HPDE6-E6E7 (cell line): ENCODE measurements at regions not wholly inside any gene's neighbourhood (a gene's known extent, or its start where the extent isn't known, plus 50 kb on each side); places are given as distances from the start of the nearest gene placed in this dataset.
"Not testable (repeated sequence)": the region's sequence is repeated elsewhere in the genome, so short reads cannot be mapped to it uniquely, and the experiment has no call there.

Experiments
- DNase-seq: peaks from one replicate; pipeline ENCODE4 v3.0.0; 2011; ENCODE audit warnings: missing footprints; ENCODE audit errors: extremely low spot score

DNA sequence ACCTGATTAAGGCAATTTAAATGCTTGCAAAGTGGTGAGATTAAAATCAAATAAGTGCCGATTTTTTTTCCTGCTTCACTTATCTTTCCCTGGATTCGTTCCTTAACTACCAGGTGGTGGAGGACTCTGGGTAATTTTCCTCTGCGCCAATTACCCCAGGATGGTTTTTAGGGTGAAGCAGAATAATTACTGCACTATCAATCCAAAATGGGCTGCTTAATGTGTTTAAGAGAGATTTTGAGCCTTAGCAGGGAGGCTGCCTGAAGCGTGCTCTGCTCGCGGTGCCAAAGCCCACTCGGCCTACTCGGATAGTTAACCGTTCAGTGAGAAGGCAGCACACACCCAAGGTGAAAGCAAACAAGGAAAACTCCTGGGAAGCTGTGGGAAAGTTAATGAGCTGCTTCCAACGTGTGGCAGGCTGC is 274.9 kb upstream of the LMO3 start:
- DNase-seq, result no peak

DNA sequence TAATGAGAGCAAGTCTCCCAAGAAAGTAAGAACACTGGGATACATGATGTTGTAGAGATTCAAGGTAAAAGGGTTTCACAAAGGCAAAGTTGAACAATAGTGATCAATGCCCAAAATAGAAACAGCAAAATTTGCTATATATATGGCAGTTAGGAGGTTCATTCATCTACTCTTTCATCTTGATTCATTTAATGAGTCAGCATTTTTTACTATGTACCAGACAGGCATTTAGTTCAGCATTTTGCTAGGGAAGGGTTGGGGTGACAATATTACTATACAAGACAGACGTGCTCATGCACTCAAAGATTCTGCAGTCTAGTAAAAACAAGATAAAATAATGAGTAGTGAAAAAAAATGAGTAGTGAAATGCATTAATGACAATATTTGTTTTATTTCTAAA is 264.9 kb upstream of the LMO3 start:
- DNase-seq, result no peak

DNA sequence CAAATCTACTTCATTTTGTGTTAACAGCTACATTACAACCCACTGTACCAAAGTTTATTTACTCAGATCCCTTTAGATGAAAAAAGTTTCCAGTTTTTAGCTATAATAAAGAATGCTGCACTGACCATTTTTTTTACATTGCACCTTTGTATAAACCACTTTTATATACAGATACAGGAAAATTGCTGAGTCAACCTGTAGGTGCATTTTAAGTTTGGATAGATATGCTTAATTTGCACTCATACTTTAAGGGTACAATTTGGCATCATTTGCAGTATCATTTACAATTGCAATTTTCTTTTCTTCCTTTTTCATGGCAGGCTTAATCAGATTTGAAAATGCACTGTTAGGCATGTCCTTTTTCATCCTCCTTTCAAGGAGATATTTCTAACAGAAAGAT is 257.8 kb upstream of the LMO3 start:
- DNase-seq, result no peak

DNA sequence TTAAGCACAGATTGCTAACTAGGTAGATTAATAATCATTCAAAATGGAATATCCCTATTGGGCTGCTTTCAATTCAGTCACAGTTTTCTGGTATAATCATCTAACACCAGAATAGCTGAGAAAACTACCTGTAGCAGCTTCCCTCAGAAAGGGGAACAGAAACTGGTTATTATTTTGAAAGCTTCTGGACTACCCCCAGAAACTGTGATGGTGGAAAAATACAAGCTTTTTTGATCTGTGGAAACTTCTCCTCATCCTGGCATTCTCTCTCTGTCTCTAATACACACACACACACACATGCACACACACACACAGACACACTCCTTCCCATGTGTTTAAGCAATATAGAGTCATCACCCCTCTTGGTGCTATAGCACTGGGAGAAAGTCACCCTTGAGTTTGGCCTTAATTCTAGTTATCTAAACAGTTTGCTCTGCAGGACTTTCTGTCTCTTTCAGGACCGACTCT is 251.5 kb upstream of the LMO3 start:
- no peak for DNase-seq

DNA sequence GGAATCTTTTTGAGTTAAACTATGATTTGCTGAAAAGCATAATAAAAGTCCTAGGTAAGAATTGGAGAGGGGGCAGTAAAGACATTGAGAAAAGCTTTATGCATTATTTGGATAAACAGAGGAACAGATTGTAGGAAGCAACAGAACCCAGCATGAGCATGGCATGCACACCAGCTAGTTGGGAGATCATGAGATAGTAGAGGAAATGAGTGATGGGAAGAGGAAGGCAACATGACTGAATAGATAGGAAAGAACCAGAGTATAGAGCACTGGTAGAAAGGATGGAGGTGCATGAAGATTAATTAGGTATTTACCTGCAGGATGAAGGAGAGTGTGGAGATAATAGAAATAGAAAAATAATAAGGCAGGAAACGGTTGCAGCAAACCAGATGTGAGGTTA is 248.5 kb upstream of the LMO3 start:
- no peak for DNase-seq

DNA sequence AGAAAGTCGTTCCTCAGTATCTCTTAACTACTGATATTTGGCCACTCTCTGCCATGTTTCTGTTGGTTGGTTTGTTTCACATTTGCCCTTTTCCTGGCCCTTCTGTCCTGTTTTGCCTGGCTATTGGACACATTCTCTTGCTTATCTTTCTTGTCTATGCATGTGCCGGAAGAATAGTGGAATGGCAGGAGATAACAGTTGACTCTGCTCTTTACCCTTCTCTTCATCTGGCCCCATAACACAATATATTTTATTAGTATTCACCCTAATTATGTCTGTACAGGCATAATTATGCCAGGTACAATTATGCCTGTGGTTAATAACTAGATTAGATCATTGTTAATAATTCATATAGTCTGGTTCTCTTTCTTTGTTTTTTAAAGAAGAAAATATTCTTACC is 243.5 kb upstream of the LMO3 start:
- DNase-seq, result no peak

DNA sequence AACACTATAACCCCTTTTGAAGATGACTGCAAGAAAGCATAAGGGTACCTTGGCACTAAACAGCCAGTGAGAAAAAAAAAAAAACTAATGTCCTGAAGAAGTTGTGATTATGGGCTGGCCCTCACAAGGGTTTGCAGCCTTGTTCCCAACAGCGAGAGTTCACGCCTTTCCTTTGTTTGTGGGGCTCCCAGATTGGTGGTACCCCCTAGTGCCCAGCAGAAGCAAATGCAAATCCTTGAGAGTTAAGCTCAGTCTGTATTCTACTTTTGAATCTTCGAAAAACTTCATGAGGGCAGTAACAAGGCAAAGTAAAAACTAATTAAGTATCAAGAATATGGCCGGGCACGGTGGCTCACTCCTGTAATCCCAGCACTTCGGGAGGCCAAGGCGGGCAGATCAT is 238.9 kb upstream of the LMO3 start:
- DNase-seq, result no peak

DNA sequence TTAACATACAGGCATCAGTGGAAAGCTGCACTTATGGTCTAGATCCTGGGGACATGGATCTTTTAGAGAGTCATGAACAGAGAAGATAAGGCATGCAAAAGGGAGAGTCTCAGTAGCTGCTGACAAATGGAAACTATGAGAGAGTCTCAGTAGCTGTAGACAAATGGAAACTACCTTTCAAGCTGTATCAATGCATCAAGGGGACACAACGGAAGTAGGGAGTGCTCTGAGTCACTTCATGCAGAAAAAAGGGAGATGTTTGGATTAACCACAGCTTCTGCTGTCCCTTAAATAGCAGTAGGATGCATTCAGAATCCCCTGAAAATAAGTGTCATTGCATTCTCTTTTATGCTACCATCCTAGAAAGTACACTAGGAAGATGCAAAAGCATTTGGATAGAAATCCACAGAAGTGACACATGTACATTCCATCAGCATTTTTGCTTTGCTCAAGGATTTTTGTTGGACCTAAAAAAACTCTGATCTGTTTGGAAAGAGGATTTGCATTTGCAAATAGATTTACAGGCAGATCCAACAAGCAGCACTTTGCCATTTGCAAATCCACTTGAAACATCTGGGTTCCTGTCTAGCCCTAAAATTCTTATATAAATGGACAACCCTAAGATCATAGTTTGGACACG is 227.5 kb upstream of the LMO3 start:
- no peak for DNase-seq

DNA sequence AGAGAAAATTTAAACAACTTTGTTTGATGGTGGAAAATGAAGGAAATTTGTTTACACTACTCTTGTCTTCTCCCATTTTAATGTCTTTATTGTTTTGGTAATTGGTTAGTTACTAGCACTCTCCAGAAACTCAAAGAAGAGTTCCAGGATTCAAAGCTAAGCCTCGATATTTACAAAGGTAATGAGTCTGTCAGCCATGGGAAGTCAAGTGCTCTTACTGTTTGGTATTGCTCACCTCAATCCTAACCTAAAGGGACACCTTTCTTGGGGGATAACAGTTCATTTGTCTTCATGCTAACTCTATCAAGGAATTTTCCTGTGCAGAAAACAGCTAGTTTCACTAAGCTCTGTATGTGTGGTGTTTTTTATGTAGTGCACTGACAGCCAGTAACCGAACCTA is 222.9 kb upstream of the LMO3 start:
- no peak for DNase-seq

DNA sequence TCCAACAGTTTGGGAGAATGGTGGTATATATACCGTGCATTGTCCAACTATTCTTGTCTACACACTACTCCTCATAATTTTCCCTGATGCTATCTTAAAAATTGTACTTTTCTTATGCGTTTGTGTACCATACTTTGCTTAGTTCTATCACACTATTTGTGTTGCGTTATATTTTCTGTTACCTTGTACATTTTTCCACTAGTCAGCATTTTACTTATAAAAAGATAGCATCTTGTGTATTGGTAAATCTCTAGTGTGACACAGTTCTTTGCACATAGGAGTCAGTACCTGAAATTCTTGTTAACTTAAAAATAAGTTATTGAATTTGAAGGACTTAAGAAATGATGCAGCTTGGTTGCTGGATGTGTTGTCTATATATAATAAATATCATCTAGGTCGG is 201.8 kb upstream of the LMO3 start:
- no peak for DNase-seq

DNA sequence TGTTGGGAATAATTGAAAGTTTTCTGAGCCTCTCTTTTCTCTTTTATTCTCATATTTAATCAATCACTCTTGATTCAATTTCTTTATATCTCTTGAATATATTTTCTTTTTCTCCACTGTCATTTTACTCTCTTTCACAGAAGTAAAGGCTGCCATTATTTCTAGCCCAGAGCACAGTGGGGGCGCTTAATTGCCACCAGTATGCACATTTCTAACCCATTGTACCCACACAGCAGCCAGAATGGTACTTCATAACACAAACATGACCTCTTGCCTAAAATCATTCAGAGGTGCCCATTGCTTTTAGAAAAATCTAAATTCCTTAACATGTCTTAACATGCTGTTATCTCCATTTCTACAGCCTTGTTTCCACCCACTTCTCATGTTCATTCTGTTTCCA is 190.2 kb upstream of the LMO3 start:
- DNase-seq, result no peak

DNA sequence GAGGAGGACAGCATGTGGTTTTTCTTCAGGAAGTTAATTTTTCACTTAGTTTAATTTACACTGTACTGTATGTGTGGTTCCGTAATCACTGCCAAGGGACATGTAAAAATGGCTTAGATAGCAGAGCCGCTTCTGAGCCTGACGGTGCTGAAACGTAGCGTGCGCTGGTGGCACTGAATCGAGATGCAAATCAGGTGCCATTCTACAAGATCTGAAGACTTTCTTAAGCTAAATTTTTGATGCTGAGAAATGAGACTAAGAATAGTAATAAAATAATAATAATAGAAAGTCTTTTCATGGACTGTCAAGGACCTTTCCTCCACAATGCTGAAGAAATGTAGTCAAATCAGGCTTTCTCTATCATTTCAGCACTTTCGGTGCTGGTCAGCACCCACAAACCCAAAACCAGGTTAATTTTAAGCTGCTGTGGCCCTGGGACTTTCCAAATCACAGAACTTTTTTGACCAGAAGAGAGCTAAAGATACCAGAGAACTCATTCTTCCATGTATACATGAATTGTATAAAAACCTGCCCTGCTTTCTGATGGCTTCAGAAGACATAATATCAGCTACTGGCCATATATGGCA is 183.3 kb upstream of the LMO3 start:
- DNase-seq, result no peak

DNA sequence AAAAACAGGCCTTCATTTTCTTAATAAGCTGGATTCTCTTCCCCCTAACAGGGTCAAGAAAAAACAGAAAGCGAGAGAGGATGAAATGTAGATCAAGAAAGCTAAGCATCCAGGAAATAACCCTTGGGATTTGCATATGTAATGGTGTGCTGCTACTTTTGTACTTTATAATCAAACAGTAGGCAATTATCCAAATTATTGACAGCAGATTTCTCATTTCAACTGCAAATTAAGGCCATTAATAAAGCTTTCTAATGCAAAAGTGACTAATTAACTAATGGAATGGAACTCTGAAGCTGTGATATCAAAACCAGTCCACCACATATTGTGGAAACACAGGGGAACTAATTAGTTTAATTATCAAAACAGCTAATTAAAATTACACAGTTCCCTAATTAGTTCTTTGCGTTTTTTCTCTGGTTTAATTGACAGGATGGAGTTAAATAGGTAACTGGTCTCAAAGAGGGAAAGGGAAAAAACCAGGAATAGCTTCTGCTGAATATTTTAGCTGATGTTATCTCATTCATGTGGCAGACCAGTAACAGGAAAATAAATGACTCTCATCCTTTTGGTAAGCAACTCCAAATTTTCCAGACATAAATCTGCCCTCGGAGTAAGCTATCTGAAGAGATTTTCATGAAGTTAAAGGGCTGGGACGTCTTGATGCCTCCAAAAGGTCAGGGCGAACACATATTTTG is 182.7 kb upstream of the LMO3 start:
- DNase-seq, result no peak

DNA sequence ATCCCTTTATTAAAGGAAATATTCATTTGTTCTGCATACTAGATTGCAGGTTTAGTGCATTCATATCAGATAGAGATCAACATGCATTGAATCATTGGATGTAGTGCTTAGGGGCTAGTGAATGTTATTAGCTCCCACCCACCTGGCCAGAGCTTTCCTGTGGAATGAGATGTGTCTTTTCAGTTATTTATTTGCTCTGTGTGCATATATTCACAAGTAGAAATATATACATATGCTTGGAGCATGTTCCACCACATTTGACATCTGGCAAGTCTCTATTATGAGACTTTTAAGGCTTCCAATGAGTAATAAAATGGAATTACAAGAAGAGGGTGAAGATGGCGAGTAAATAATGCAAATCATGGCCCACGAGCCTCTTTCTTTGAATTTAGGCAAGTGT is 180.0 kb upstream of the LMO3 start:
- no peak for DNase-seq

DNA sequence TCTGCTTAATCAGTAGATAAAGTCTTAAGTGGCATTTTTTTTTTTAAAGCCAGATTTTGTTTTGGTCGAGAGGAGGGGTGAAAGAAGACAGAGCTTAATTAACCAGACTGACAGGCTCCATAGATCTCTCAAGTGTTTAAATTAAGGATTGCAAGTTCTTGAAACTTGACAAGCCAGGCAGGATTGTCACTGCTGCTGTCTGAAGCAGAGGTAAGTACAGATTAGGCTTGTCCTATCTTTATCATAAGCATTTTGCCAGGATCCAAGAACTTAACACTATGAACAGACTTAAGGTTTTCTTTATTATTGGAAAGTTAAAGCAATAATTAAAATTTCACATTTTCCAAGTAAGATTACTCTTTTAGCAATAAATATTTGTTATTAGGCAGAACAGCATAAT is 179.6 kb upstream of the LMO3 start:
- no peak for DNase-seq

DNA sequence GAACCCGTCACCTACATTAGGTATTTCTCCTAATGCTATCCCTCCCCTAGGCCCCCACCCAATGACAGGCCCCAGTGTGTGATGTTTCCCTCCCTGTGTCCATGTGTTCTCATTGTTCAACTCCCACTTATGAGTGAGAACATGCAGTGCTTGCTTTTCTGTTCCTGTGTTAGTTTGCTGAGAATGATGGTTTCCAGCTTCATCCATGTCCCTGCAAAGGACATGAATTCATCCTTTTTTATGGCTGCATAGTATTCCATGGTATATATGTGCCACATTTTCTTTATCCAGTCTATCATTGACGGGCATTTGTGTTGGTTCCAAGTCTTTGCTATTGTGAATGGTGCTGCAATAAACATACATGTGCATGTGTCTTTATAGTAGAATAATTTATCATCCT is 163.2 kb upstream of the LMO3 start:
- DNase-seq, result not testable (repeated sequence)

DNA sequence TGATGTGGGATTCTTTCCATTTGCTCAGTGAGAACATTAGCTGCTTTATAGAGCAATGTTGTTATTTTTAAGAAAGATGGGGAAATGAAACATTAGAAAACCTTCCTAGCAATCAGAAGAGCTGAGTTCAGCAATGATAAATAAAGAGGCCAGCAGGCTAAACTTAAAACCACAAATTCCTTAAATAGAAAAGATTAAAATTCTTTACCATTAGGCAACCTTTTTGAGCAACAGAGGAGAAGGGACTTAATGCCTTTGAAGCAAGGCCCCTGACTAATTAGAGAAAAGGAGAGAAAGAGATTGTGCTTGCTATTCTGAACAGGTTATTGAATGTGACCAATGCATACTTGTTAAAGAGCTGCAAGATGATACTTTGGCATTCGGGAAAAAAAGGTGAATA is 160.8 kb upstream of the LMO3 start:
- DNase-seq, result no peak

DNA sequence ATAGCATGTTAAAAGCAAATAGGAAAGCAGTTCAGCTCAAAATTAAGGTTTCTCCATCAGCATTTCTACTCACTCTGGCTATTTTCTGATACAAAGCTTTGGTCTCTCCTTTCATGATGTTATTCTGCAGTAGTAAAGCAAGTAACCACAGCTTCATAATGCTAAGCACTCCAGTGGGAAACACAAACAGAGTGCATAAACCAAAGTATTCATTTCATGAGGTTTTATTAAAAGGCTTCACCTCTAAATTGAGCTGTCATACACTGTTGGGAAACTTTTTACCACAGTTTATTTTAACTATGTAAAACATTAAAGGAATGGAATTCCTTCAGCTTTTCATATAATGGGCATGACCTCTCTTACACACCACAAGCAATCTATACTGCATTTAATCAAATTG is 157.9 kb upstream of the LMO3 start:
- DNase-seq, result no peak

DNA sequence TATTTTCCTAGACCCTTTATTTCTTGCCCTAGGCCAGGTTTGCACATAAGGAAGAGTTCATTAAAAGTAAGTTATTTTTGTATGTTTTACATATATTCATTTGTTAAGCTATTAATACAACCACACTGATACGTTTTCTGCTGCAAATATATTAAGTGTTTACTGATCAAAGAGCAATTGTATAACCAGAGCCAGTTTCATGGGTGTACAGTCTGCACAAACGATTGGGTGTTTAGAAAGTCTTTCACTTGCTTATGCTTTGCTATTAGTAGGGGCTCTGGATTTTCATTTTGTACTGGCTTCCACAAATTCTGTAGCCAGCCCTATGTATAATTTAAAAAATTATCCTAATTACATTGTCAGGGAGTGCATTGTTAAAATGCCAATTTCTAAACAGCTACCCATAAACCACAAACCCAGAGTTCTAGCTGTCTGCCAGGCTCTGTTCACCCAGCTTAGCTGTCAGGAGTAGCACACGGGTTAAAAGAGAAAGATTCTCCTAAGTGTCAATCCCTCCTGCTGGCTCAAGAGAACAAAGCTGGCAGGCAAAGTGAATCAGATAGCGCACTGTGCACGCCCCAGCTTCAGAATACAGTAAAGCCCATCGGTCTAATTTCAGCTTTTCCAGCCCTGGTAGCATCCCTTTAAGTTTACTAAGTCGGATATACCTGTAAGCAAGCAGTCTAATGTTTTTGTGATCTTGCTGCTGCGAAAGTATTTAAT is 151.0 kb upstream of the LMO3 start:
- no peak for DNase-seq

DNA sequence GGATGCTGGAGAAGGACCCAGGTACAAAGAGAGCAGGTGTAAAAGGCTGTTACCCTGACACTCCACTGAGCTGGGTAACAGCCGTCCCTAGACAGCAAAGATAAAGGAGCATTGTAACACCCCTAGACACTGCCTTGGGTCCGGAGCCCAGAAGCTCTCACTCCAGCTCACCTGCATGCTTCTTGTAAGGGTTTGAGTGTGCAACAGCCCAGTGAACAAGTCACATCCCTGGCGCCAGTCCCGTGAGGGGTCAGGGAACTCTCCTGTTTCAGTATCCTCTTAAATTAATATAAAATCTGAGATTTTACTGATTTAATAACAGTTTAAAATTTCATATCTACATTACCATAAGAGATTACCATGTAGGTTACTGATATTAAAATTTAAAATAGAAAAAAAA is 124.8 kb upstream of the LMO3 start:
- DNase-seq, result no peak

DNA sequence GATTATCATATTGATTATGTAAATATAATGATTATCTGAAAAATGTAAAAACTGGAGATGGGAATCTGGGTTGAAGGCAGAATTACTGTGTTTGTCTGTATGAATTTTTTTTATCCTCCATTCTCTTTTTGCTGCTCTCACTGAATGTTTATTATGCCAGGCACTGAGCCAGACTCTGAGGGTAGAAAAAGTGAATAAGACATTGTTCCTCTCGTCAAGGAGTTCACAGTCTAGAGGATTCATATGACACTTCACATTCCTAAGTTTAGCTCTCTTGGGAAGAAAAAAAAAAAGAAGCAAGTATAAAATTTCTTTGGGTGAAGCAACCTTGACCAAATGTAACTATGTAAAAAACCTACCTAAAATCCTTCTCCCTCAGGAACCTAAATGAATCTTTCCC is 120.9 kb upstream of the LMO3 start:
- no peak for DNase-seq

DNA sequence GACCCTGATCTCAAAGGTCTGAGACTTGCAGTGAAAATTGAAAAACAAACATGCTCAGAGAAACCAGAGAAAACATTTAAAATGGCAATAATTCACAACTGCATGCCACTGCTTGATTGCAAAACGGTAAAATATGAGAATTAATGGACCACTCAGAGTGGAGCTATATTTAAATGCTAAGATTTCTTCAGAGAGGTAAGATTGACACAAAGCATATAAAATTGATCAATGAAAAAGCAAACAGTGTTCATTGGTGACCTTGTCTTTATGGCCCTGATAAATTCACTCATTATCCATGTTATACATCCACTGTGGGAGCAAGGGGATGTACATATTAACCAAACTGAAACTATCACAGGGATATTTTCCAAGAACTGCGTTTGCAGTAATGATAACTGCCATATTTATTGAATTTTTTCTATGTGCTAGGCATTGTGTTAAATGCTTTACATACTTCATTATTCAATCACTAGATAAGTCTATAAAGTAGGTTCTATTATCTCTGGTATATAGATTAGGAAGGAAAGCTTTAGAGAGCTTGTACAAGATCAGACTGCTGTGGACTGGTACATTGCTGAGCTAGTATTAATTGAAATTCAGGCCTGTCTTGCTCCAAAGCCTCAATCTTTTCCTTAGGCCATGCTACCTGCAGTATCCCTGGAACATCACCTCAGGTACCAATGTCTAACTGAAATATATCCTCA is 113.9 kb upstream of the LMO3 start:
- DNase-seq, result no peak
